ACC112 (cell line): ENCODE measurements at regions not wholly inside any gene's neighbourhood (a gene's known extent, or its start where the extent isn't known, plus 50 kb on each side); places are given as distances from the start of the nearest gene placed in this dataset.

Experiments
- H2AFZ ChIP-seq: fragments of 200-600 bp; sonication (generic); one replicate; pipeline ENCODE4 v1.6.0; 2017; ENCODE audit warnings: antibody characterized with exemption, low read length; ENCODE audit not compliant: unreplicated experiment
- H3K27ac ChIP-seq: fragments of 200-600 bp; sonication (generic); 2 replicates; pipeline ENCODE4 v1.5.1; 2014; ENCODE audit warnings: low read depth, mild to moderate bottlenecking, antibody characterized with exemption, low read length, moderate library complexity
- H3K27me3 ChIP-seq: fragments of 200-600 bp; sonication (generic); 2 replicates; pipeline ENCODE4 v1.6.1; 2014; ENCODE audit warnings: mild to moderate bottlenecking, antibody characterized with exemption, low read length, moderate library complexity, mixed read lengths; ENCODE audit not compliant: insufficient read depth
- H3K36me3 ChIP-seq: fragments of 200-600 bp; sonication (generic); 2 replicates; pipeline ENCODE4 v1.6.1; 2016; ENCODE audit warnings: mild to moderate bottlenecking, antibody characterized with exemption, low read length, moderate library complexity, mixed read lengths; ENCODE audit not compliant: insufficient read depth
- H3K4me1 ChIP-seq: fragments of 200-600 bp; sonication (generic); one replicate; pipeline ENCODE4 v1.6.1; 2016; ENCODE audit warnings: low read length, mixed read lengths; ENCODE audit not compliant: insufficient read depth, unreplicated experiment, control insufficient read depth
- H3K4me3 ChIP-seq: fragments of 200-600 bp; sonication (generic); 2 replicates; pipeline ENCODE4 v1.5.1; 2014; ENCODE audit warnings: mild to moderate bottlenecking, low read depth, low read length
- H3K79me2 ChIP-seq: fragments of 200-600 bp; sonication (generic); one replicate; pipeline ENCODE4 v1.6.0; 2016; ENCODE audit warnings: low read length; ENCODE audit not compliant: control insufficient read depth, unreplicated experiment, insufficient read depth

DNA sequence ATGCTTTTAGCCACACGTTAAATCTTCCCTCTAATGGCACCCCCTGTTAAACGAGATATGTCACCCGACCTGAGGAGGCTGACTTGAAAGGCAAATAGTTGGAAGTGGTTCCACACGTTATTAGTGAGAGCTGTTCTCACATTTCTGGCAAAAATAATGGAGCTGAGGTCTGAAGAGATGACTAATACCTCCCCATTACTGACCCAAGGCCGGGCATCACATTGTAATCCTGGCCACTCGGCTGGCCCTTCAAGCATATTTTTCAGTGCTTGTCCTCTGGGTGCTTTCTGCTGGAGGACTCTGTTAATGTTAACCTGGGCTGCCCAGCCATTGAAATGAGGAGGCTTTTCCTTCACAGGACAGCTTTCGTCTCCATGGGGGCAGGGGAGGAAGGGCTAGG, 260.0 kb upstream of the CADM1 start:
- H3K4me1 ChIP-seq = no peaks in the 10 kb centered on the region
- no peak overlapping the region for H2AFZ ChIP-seq
- H3K4me3 ChIP-seq = no peak overlapping the region
- H3K27me3 ChIP-seq = no peaks in the 10 kb centered on the region
- H3K36me3 ChIP-seq = no peaks in the 10 kb centered on the region
- no peak overlapping the region for H3K27ac ChIP-seq
- no peaks in the 10 kb centered on the region for H3K79me2 ChIP-seq

DNA sequence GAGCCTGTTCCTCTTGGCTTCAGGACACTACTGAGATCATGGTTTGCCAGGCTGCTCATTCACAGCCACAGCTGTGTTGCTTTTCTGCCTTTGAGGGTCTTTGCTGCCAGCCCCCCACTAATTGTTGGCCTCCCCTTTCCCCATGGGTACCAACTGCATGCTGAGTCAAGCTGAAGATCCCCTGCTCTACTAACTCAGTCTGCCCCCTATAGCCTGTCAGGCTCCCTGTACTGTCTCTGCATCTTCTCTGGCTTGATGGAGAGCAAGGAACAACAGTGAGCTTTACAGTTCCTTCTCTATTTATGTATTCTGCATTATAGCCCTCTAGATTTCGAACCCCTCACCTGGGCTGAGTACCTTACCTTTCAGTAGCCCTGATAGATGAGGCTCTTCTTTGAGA, 257.6 kb upstream of the CADM1 start:
- Histone ChIP-seq H3K4me3 (no peak overlapping the region), H3K36me3 (no peaks in the 10 kb centered on the region), H3K27me3 (peaks cover 5% of the 10 kb centered on the region; the same call in 1 of the 2 replicates), H2AFZ (no peak overlapping the region), H3K4me1 (no peaks in the 10 kb centered on the region), H3K27ac (no peak overlapping the region), H3K79me2 (no peaks in the 10 kb centered on the region)

DNA sequence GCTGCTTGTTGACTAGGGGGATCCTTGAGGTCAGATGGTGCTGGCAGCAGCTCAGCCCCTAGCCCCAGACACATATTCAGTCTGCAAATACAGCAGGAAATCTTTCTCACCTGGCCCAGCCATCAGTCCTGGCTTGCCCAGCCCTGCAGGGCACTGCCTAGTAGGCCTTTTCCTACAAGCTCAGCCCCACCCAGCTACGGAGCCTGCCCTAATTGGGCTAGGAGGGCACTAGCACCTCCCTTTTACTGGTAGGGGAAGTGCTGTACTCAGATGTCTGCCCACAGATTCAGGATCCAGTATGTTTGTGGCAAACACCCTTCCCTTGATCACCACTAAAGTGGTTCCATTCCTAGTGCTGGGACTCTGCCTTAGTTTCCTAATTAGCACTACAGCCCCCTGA, 257.1 kb upstream of the CADM1 start:
- Histone ChIP-seq H3K4me3 (no peak overlapping the region), H3K79me2 (no peaks in the 10 kb centered on the region), H3K36me3 (no peaks in the 10 kb centered on the region), H3K4me1 (no peaks in the 10 kb centered on the region), H3K27me3 (peaks cover 5% of the 10 kb centered on the region; the same call in 1 of the 2 replicates), H3K27ac (no peak overlapping the region), H2AFZ (no peak overlapping the region)

DNA sequence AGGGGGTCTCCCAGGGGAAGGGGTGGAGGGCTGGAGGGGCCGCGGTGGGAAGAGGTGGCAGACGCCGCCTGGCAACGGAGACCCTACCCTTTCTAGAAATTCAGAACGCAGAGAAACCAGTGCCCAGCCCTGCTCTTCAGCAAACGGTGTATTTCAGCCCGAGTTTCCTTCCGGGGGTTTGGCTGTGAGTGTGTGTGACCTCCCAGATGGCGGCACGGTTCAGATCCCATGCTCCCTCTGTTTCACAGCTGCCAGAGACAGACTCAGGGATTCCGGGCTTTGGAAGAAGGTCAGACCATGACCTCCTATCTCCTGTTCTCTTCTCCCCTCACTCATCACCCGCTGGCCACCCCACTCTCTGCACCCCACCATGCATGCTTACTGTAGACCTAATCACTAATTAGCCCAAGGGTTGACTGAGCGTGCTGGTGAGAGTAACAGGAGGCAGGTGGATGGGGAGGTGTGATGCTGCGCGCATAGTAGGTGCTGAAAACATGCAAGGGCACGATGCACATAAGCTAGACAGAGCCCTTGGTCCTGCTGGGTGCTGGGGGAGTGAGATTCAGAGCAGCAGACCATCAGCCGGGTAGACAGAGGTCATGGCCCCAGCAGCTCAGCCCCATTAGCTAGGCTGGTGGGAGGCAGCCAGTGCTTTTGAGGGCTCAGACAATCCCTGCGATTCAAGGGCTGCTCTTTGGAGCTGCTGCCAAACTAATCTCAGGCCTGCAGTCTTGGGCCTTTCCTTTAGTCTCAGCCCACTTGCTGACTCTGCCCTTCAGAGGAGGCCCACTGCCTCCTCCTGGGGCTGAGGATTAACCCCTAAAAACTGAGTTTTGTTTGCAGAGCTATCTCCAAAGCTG, 256.5 kb upstream of the CADM1 start:
- H3K79me2 ChIP-seq = no peaks in the 10 kb centered on the region
- H3K27ac ChIP-seq = no peak overlapping the region
- H3K4me3 ChIP-seq = no peak overlapping the region
- no peaks in the 10 kb centered on the region for H3K36me3 ChIP-seq
- peaks cover 5% of the 10 kb centered on the region; the same call in 1 of the 2 replicates for H3K27me3 ChIP-seq
- no peak overlapping the region for H2AFZ ChIP-seq
- no peaks in the 10 kb centered on the region for H3K4me1 ChIP-seq

DNA sequence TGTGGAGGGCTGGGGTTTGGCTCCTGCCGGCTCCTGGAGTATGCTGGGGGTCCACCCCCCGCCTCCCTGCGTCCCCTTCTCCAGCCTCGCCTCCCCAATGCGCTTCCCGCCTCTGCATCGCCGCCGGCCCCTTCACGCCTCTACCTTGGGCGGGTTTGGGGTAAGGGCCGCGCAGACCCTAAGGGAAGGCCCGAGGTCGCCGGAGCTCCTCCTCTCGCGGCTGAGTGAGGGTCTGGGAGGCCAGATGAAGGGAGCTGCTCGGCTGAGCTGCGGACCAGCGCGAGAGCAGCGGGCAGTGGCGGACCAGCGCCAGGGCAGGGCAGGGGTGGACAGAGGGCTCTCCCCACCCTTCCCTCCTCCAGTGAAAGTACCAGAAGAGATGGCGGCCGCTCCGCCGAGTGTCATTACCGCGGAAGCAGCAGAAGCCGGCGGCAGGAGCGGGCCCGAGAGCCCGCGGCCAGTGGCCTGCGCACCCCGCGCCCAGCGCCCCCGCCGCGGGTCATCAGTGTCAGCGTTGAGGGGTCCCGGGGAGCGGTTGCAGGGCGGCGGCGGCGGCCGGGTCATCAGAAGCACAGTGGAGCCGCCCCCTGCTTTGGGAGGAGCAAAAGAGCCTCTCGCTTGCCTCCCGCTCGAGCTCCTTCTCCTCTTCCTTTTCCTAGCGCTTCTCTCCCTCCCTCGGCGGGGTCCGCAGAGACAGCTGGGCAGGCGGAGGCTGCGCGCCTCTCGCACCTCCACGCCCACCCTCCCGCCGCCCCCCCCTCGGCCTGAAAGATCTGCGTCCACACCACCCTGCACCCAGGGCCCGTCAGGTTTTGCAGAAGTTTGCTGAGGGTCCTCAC, 255.6 kb upstream of the CADM1 start:
- Histone ChIP-seq H3K27ac (no peak overlapping the region), H3K4me1 (no peaks in the 10 kb centered on the region), H2AFZ (no peak overlapping the region)

DNA sequence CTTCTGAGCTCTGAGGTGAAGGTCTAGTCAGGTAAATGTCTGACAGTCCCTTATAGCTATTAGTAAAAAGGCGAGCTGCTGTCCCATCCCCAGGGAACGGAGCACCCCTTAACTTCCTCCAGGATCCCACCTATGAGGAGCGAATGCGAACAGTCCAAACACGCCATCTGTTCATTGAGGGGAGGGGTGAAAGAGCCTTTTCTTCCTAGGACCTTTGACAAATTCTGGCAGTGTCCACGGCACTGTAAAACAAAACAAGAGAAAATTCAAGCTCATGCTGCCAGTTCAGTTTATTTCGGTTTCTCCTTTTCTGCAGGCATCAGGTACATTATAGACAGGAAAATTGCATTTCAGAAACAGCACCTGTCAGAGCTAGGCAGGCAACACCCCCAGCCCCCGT, 253.8 kb upstream of the CADM1 start:
- Histone ChIP-seq H3K79me2 (no peaks in the 10 kb centered on the region), H2AFZ (no peak overlapping the region), H3K4me3 (no peak overlapping the region), H3K36me3 (no peaks in the 10 kb centered on the region), H3K27ac (no peak overlapping the region), H3K27me3 (peaks cover 5% of the 10 kb centered on the region; the same call in 1 of the 2 replicates), H3K4me1 (no peaks in the 10 kb centered on the region)

More for the DNA sequence above, 255.6 kb upstream of the CADM1 start:
- H3K4me3 ChIP-seq = no peak overlapping the region
- H3K36me3 ChIP-seq = no peaks in the 10 kb centered on the region
- no peaks in the 10 kb centered on the region for H3K79me2 ChIP-seq
- H3K27me3 ChIP-seq = peaks cover 5% of the 10 kb centered on the region; the same call in 1 of the 2 replicates

DNA sequence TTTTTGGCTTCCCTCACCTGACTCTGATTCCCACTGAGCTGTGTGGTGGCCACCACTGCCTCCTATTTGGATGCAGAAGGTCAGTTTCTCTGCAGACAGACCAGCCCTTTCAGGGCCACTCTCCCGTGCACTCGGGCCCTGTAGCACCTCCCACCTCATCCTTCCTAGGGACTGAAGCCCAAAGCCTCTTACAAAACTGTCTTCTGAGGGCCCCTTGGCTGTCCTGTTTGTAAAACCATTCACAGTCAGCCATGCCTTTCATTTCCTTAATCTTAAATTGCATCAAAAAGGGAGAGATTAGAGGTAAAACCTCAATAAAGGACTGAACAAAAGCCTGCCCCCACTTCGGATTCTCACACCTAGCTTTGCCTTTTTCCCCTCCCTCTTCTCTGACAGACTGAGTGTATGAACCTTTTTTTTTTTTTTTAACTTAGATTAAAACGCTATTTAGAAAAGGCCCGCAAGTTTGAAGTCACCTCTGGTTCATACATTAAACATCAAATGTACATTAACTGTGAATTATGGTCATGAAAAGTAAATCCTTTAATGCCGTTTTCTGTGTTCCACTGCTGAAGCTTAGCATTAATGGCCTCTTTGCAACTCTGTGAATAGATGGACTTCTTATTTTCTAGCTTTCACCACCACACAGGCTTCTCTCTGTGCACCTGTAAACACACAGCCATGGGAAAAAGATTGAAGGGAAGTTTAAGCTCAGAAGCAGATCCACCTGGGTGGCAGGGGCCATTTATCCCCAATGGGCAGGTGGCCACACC, 247.2 kb upstream of the CADM1 start:
- Histone ChIP-seq H3K36me3 (no peaks in the 10 kb centered on the region), H3K4me1 (no peaks in the 10 kb centered on the region), H3K27ac (no peak overlapping the region), H2AFZ (no peak overlapping the region), H3K79me2 (no peaks in the 10 kb centered on the region), H3K27me3 (no peaks in the 10 kb centered on the region), H3K4me3 (no peak overlapping the region)

DNA sequence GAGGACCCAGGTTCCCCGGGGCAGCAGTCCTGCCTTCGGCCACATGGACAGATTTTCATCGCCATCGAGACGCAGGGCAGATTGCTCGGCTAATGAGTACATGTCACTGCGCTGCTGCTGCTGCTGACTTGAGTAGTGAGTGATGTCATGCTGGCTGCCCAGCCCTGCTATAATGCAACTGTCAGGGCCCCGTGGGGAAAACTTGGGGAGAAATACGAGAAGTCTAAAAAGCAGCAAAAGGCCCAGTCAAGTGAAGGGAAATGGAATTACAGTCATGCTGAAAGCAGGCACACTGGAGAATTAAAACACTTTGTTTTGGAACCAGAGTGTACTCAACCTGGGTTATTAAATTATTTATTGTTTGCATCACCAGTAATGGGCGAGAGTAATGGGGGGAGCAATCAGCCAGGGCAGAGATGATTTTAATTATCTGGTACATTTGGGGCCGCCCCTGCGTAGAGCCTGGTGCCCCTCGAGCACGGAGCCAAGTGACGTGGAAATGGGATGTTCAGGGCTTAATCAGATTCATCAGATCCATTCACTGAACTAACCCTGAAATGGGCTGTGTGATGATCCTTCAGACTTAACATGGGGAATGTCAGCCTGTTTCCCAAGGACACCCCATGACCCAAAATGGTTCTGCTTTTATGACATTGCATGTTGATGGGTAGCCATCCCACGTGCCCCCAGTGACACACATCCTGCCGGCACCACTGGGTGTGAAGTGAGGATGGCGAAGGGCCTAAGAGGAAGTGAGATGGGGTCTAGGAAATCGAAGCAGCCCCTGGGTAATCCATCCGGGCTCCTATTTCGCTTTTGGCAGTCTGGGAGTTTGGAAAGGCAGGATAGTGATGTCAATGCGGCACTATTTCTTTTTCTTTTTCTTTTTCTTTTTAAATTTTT, 241.6 kb upstream of the CADM1 start:
- no peaks in the 10 kb centered on the region for H3K4me1 ChIP-seq
- no peak overlapping the region for H3K27ac ChIP-seq
- no peak overlapping the region for H2AFZ ChIP-seq
- no peaks in the 10 kb centered on the region for H3K79me2 ChIP-seq
- no peaks in the 10 kb centered on the region for H3K27me3 ChIP-seq
- no peaks in the 10 kb centered on the region for H3K36me3 ChIP-seq
- H3K4me3 ChIP-seq = no peak overlapping the region

DNA sequence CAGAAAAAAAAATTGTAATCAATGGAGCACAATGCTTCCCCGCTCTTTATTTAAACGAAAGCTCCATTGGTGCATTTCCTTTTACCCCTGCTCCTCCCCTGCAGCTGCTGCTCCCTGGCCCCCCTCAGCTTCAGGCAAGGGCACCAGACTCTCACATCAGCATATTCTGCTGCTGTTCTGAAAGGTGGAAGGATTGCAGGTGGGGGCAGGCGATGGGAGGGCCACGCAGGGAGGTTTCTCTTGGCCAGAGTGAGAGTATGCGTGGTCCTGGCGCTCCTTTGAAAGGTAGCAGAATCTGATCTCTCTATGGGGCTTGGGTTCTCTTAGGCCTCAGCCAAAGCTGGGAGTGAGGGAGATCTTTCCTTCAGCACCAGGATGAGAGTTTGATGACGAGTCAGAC, 240.9 kb upstream of the CADM1 start:
- Histone ChIP-seq H2AFZ (no peak overlapping the region), H3K27ac (no peak overlapping the region), H3K27me3 (no peaks in the 10 kb centered on the region), H3K4me1 (no peaks in the 10 kb centered on the region), H3K79me2 (no peaks in the 10 kb centered on the region), H3K36me3 (no peaks in the 10 kb centered on the region), H3K4me3 (no peak overlapping the region)
